HUES6 (cell line): ENCODE measurements at regions not wholly inside any gene's neighbourhood (a gene's known extent, or its start where the extent isn't known, plus 50 kb on each side); places are given as distances from the start of the nearest gene placed in this dataset.

ENCODE experiments used
- H3K27ac ChIP-seq: 2 replicates; pipeline ENCODE4 v1.7.0; 2013; ENCODE audit warnings: low read depth, mild to moderate bottlenecking, low read length, inconsistent platforms
- H3K27me3 ChIP-seq: 2 replicates; pipeline ENCODE4 v1.6.1; 2013; ENCODE audit warnings: low read length; ENCODE audit not compliant: control insufficient read depth, insufficient read depth
- H3K36me3 ChIP-seq: 2 replicates; pipeline ENCODE4 v1.6.1; 2013; ENCODE audit warnings: low read length; ENCODE audit not compliant: control insufficient read depth, insufficient read depth
- H3K4me1 ChIP-seq: 2 replicates; pipeline ENCODE4 v1.6.1; 2013; ENCODE audit warnings: low read length; ENCODE audit not compliant: control insufficient read depth, insufficient read depth
- H3K4me3 ChIP-seq: 2 replicates; pipeline ENCODE4 v1.5.1; 2013; ENCODE audit warnings: low read depth, low read length
- H3K9ac ChIP-seq: one replicate; pipeline ENCODE4 v1.6.1; 2013; ENCODE audit warnings: mild to moderate bottlenecking, low read length
- H3K9me3 ChIP-seq: 2 replicates; pipeline ENCODE4 v1.6.1; 2013; ENCODE audit warnings: low read depth, low read length; ENCODE audit not compliant: control insufficient read depth, insufficient read depth

- Histone ChIP-seq H3K36me3 (no peaks in the 10 kb centered on the region), H3K9me3 (peaks cover 26% of the 10 kb centered on the region), H3K4me3 (no peak overlapping the region), H3K27me3 (no peaks in the 10 kb centered on the region), H3K27ac (no peak overlapping the region), H3K4me1 (no peaks in the 10 kb centered on the region), H3K9ac (no peak overlapping the region)
These were observed 67.9 kb upstream of the PRR16 start for GRCh38 chr5:120396186-120396585.

GRCh38 chr5:120400356-120400755 is 63.7 kb upstream of the PRR16 start:
- no peak overlapping the region for H3K27ac ChIP-seq
- H3K4me1 ChIP-seq, result no peaks in the 10 kb centered on the region
- H3K27me3 ChIP-seq, result no peaks in the 10 kb centered on the region
- no peak overlapping the region for H3K9ac ChIP-seq
- peaks cover 25% of the 10 kb centered on the region for H3K9me3 ChIP-seq
- no peaks in the 10 kb centered on the region for H3K36me3 ChIP-seq
- no peak overlapping the region for H3K4me3 ChIP-seq

- H3K4me1 ChIP-seq, result no peaks in the 10 kb centered on the region
These were observed 61.5 kb upstream of the PRR16 start for GRCh38 chr5:120402606-120403005.

GRCh38 chr5:120405286-120405864 is 58.7 kb upstream of the PRR16 start:
- no peak overlapping the region for H3K4me3 ChIP-seq
- no peaks in the 10 kb centered on the region for H3K27me3 ChIP-seq
- peaks cover 15% of the 10 kb centered on the region for H3K9me3 ChIP-seq
- H3K27ac ChIP-seq, result no peak overlapping the region
- no peaks in the 10 kb centered on the region for H3K36me3 ChIP-seq
- H3K4me1 ChIP-seq, result no peaks in the 10 kb centered on the region
- no peak overlapping the region for H3K9ac ChIP-seq

More at GRCh38 chr5:120402606-120403005, 61.5 kb upstream of the PRR16 start:
- Histone ChIP-seq H3K4me3 (no peak overlapping the region), H3K36me3 (no peaks in the 10 kb centered on the region), H3K9ac (no peak overlapping the region), H3K27ac (no peak overlapping the region), H3K9me3 (peaks cover 32% of the 10 kb centered on the region), H3K27me3 (no peaks in the 10 kb centered on the region)

GRCh38 chr5:120405923-120406322 is 58.2 kb upstream of the PRR16 start:
- peaks cover 12% of the 10 kb centered on the region for H3K9me3 ChIP-seq
- no peak overlapping the region for H3K9ac ChIP-seq
- H3K27ac ChIP-seq, result no peak overlapping the region
- no peak overlapping the region for H3K4me3 ChIP-seq
- H3K36me3 ChIP-seq, result no peaks in the 10 kb centered on the region
- H3K27me3 ChIP-seq, result no peaks in the 10 kb centered on the region
- no peaks in the 10 kb centered on the region for H3K4me1 ChIP-seq

GRCh38 chr5:120413686-120414085 is 50.4 kb upstream of the PRR16 start:
- H3K4me1 ChIP-seq, result no peaks in the 10 kb centered on the region
- no peak overlapping the region for H3K27ac ChIP-seq

More at GRCh38 chr5:120413686-120414085, 50.4 kb upstream of the PRR16 start:
- Histone ChIP-seq H3K27me3 (no peaks in the 10 kb centered on the region), H3K9ac (no peak overlapping the region), H3K36me3 (no peaks in the 10 kb centered on the region), H3K4me3 (no peak overlapping the region), H3K9me3 (peaks cover 7% of the 10 kb centered on the region; the same call in 1 of the 2 replicates)
